T-helper 2 cell treated with Interferon-gamma antibody and Interleukin-4, amounts not matched to agents 5 μg/mL and 100 μg/mL, for 36 hours (primary cell): ENCODE measurements at regions not wholly inside any gene's neighbourhood (a gene's known extent, or its start where the extent isn't known, plus 50 kb on each side); places are given as distances from the start of the nearest gene placed in this dataset.

Experiments
- DNase-seq: peaks from one replicate; pipeline ENCODE4 v3.0.0; 2021; ENCODE audit warnings: low spot score
- H3K27ac Mint-ChIP-seq: one replicate; pipeline ENCODE4 v1.8.0; 2021; ENCODE audit warnings: mild to moderate bottlenecking, mixed read lengths
- H3K27me3 Mint-ChIP-seq: one replicate; pipeline ENCODE4 v1.8.0; 2021; ENCODE audit warnings: low read depth, mixed read lengths
- H3K36me3 Mint-ChIP-seq: one replicate; pipeline ENCODE4 v1.8.0; 2021; ENCODE audit warnings: low read depth, mixed read lengths
- H3K4me1 Mint-ChIP-seq: one replicate; pipeline ENCODE4 v1.8.0; 2021; ENCODE audit warnings: low read depth, mixed read lengths
- H3K4me3 Mint-ChIP-seq: one replicate; pipeline ENCODE4 v1.8.0; 2022; ENCODE audit warnings: mild to moderate bottlenecking, moderate library complexity, mixed read lengths
- H3K9me3 Mint-ChIP-seq: one replicate; pipeline ENCODE4 v1.8.0; 2021; ENCODE audit warnings: mixed read lengths

DNA sequence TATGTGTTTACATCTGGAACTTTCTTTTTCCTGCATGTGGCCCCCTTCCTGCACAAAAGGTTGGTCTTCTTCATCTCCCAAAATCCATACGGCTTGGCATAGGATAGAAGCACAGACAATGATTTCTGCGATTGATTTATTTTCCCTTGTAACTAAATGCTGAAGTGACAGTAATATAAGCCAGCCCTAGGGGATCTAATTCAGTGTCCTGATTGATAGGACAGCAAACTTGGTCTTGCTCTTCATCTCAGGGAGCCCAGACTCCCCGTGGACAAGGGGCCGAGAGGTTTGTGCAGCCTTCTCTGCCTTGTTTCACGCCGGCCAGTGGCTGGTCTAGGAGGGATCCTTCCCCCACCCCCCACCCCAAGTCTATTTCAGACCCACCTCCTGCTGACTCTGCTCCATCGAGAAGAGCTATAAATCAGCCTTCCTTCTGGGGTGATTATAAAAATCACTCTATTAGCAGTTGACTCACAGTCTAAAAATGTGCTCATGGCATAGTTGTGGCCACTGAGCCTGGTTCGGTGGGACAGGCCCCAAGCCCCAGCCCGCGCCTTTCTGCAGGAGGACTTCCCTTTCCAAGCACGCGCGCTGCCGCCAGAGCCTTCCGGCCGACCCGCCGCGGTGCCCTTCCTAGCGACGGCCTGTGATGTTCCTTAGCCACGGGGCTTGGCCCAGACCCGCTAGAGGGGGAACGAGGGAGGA is 89.8 kb upstream of the COL5A1 start:
- DNase-seq = no peak
- Mint-ChIP-seq H3K4me3 (no peak overlapping the region), H3K9me3 (no peaks in the 10 kb centered on the region), H3K36me3 (no peaks in the 10 kb centered on the region), H3K27ac (no peak overlapping the region), H3K27me3 (no peaks in the 10 kb centered on the region), H3K4me1 (no peaks in the 10 kb centered on the region)

DNA sequence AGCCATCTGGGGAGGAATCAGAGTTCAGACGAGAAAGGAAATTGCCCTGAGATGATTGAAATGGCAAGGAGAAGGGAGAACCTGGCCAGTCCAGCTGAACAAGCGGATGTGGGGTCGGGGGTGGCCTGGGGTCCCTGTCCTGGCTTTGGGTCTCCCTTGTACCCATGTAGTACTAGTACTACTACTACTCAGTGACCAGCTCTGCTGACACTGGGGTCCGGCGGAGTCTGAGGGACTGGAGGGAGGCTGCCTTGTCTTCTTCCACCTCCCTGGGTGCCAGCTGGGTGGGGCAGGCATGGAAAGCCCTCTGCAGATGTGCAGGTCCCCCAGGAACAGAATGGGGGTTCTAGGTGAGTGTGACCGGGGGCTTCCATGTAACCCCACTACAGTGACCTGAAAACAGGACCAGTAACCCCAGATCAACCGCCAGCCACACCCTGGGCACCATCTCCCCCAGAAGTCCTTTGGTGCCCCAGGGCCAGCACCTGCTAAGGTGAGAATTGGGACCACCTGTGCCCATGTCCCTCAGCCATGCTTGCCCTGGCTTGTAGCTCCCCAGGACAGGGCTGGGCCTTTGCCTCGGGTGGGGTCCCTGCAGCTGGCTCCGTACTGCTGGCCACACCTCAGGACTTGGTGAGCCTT is 89.1 kb upstream of the COL5A1 start:
- no peak for DNase-seq
- Mint-ChIP-seq H3K4me1 (no peaks in the 10 kb centered on the region), H3K27me3 (no peaks in the 10 kb centered on the region), H3K9me3 (no peaks in the 10 kb centered on the region), H3K27ac (no peak overlapping the region), H3K36me3 (no peaks in the 10 kb centered on the region), H3K4me3 (no peak overlapping the region)

DNA sequence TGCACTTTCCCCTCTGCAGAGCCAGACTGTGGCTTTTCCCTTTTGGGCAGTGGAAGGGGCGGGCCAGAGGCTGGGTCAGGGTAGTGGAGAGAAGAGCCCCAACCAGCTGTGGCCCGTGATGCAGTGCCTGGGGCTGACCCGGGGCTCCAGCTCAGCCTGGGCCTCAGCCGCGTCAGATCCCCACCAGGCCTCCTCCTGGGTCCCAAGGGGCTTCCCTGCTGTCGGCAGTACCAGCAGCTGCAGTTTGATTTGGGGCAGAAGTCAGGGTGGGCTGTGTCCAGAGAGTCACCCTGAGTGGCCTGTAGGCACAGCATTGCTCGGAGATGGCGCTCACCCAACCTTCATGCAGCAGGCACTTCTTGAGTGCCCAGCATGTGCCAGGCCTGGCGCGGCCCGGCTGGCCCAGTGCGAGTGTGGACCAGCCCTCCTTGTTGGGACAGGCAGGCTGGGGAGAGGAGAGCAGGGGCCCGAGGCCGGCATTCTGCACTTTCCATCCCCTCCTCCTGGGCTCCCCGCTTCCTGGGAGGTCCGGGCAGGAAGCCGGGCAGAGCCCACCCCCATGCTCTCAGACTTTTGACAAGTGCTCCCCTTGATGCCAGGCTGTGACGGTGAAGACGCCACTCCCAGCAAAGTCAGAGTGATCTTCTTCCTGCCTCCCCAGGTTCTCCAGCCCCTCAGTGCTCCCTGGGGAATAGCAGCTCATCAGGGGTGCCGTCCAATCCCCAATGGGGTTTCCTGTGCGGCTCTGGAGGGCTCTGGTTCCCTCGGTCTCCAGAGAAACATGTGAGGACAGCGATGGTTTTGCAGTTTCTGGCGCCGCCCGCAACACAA is 88.3 kb upstream of the COL5A1 start:
- no peak overlapping the region for H3K4me3 Mint-ChIP-seq
- H3K27me3 Mint-ChIP-seq = no peaks in the 10 kb centered on the region
- no peaks in the 10 kb centered on the region for H3K9me3 Mint-ChIP-seq
- H3K4me1 Mint-ChIP-seq = no peaks in the 10 kb centered on the region
- H3K27ac Mint-ChIP-seq = no peak overlapping the region
- no peak for DNase-seq
- H3K36me3 Mint-ChIP-seq = no peaks in the 10 kb centered on the region

GRCh38 chr9:134553996-134554372 is 87.6 kb upstream of the COL5A1 start:
- Mint-ChIP-seq H3K27me3 (no peaks in the 10 kb centered on the region), H3K4me3 (no peak overlapping the region), H3K36me3 (no peaks in the 10 kb centered on the region), H3K27ac (no peak overlapping the region), H3K4me1 (peaks cover 2% of the 10 kb centered on the region), H3K9me3 (no peaks in the 10 kb centered on the region)
- DNase-seq = no peak

- no peak overlapping the region for H3K27ac Mint-ChIP-seq
- H3K9me3 Mint-ChIP-seq = no peaks in the 10 kb centered on the region
- H3K4me3 Mint-ChIP-seq = no peak overlapping the region
- H3K4me1 Mint-ChIP-seq = peaks cover 2% of the 10 kb centered on the region
- no peaks in the 10 kb centered on the region for H3K27me3 Mint-ChIP-seq
- DNase-seq = no peak
- no peaks in the 10 kb centered on the region for H3K36me3 Mint-ChIP-seq
These were observed 87.1 kb upstream of the COL5A1 start for GRCh38 chr9:134554373-134555093.

- no peak overlapping the region for H3K4me3 Mint-ChIP-seq
- no peak for DNase-seq
- H3K36me3 Mint-ChIP-seq = no peaks in the 10 kb centered on the region
- peaks cover 2% of the 10 kb centered on the region for H3K4me1 Mint-ChIP-seq
- H3K27ac Mint-ChIP-seq = no peak overlapping the region
- H3K9me3 Mint-ChIP-seq = no peaks in the 10 kb centered on the region
- no peaks in the 10 kb centered on the region for H3K27me3 Mint-ChIP-seq
These were observed 86.4 kb upstream of the COL5A1 start for GRCh38 chr9:134555094-134555650.

DNA sequence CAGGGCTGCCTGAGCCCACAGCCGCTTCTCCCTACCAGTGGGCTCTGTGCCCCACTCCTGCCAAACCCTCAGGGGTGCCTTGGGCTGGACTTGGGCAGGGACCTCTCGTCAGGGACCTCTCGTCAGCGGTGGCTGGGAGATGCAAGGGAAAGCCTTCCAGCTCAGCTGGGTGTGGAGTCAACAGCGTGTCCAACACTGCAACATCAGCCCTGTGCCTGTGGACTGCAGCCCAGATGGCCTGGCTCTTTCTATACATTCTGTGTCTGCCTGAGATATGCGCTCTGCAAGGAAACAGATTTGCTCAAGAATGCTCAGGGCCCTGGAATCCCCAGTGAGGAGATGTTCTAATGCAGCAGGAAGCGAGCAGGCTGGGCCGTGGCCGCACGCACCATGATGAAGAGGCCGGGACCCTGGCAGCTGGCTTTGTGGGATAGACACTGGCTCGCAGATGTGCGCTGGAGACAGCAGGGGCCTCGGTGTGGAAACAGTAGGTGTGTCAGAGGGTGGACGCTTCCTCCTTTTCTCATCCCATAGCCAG is 85.0 kb upstream of the COL5A1 start:
- H3K27me3 Mint-ChIP-seq = no peaks in the 10 kb centered on the region
- H3K4me1 Mint-ChIP-seq = peaks cover 5% of the 10 kb centered on the region
- no peak overlapping the region for H3K4me3 Mint-ChIP-seq
- no peak for DNase-seq
- H3K36me3 Mint-ChIP-seq = no peaks in the 10 kb centered on the region
- no peaks in the 10 kb centered on the region for H3K9me3 Mint-ChIP-seq
- H3K27ac Mint-ChIP-seq = no peak overlapping the region

DNA sequence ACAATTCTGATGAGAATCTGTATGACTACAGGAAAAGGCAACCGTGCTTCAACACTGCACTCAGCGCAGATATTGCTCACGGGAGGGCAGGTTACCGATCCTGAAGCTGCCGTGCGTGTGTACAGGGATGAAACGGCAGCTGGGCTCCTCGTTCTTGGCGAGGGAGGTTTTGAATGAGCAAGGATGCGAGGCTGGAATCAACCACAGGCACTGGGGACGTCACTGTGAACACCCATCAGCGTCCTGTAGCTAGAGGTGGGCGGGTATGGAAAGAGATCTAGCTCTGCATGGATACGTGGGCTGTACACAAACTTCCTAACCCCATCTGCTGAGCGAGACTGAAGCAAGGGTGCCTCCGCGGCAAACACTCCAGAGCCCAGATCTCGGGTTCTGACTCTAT is 84.3 kb upstream of the COL5A1 start:
- Mint-ChIP-seq H3K36me3 (no peaks in the 10 kb centered on the region), H3K4me1 (peaks cover 5% of the 10 kb centered on the region), H3K27ac (no peak overlapping the region), H3K27me3 (no peaks in the 10 kb centered on the region), H3K9me3 (no peaks in the 10 kb centered on the region), H3K4me3 (no peak overlapping the region)
- DNase-seq = no peak

DNA sequence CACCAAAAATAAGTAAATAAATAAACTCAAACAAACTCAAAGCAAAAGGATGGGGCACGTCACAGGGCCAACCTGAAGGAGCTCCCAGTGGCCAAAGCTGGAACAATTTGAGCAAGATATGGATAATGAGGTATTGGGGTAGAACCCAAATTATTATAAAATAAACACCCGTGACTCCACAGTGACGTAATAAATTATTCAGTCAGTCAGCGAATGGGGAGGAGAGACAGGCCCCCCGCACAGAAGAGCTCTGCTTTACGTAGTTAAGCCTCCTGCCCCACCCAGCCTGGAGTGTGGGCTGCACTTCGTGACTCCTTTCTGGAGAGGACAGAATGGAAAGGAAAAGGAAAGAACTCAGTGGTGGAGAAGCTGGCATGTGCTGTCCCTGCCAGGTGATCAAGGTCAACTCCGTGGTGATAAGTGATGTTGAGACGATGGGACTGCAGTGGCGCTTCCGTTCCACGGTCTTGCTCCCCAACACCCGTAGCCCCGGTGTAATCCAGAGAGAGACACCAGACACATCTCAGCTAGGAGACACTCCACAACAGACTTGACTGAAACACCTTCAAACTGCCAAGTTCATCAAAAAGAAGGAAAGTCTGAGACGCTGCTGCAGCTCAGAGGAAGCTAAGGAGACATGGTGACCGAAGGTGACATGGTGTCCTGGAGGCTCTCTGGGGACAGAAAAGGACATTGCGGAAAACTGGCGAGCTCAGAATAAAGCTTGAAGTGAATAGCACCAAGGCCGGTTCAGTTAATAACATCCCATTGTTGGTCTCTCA is 83.3 kb upstream of the COL5A1 start:
- no peak for DNase-seq
- Mint-ChIP-seq H3K27me3 (no peaks in the 10 kb centered on the region), H3K4me3 (no peak overlapping the region), H3K27ac (no peak overlapping the region), H3K4me1 (peaks cover 5% of the 10 kb centered on the region), H3K9me3 (no peaks in the 10 kb centered on the region), H3K36me3 (no peaks in the 10 kb centered on the region)

GRCh38 chr9:134559013-134559412 is 82.6 kb upstream of the COL5A1 start:
- Mint-ChIP-seq H3K36me3 (no peaks in the 10 kb centered on the region), H3K27ac (no peak overlapping the region), H3K4me3 (no peak overlapping the region)

GRCh38 chr9:134560206-134560605 is 81.4 kb upstream of the COL5A1 start:
- Mint-ChIP-seq H3K4me1 (peaks cover 5% of the 10 kb centered on the region), H3K36me3 (no peaks in the 10 kb centered on the region), H3K4me3 (peak overlapping the region; percentile 11), H3K27me3 (no peaks in the 10 kb centered on the region), H3K27ac (no peak overlapping the region), H3K9me3 (peaks cover 4% of the 10 kb centered on the region)
- DNase-seq = no peak

More at GRCh38 chr9:134559013-134559412, 82.6 kb upstream of the COL5A1 start:
- DNase-seq = no peak
- Mint-ChIP-seq H3K9me3 (no peaks in the 10 kb centered on the region), H3K27me3 (no peaks in the 10 kb centered on the region), H3K4me1 (peaks cover 5% of the 10 kb centered on the region)

GRCh38 chr9:134560654-134561053 is 80.9 kb upstream of the COL5A1 start:
- H3K27ac Mint-ChIP-seq = no peak overlapping the region

More at GRCh38 chr9:134560654-134561053, 80.9 kb upstream of the COL5A1 start:
- H3K9me3 Mint-ChIP-seq = peaks cover 4% of the 10 kb centered on the region
- H3K36me3 Mint-ChIP-seq = no peaks in the 10 kb centered on the region
- peak overlapping the region; percentile 11 for H3K4me3 Mint-ChIP-seq
- DNase-seq = no peak
- H3K27me3 Mint-ChIP-seq = no peaks in the 10 kb centered on the region
- H3K4me1 Mint-ChIP-seq = peaks cover 5% of the 10 kb centered on the region
